PC-9 (cell line): ENCODE measurements at regions not wholly inside any gene's neighbourhood (a gene's known extent, or its start where the extent isn't known, plus 50 kb on each side); places are given as distances from the start of the nearest gene placed in this dataset.

Experiments
- BruUV-seq: library from RNA; stranded (reverse); fragments of 400-500 nt; replicated peaks from 2 replicates; lab custom pipeline; 2021; lab: Mats Ljungman, UMichigan
- CTCF ChIA-PET: fragments of 300-600 bp; sonication (Branson Sonifier 250); formaldehyde crosslinking; loops from one replicate; lab custom pipeline; 2022; ENCODE audit warnings: antibody characterized with exemption; lab: Charles Lee
- POLR2A ChIA-PET: fragments of 300-600 bp; sonication (Branson Sonifier 250); formaldehyde crosslinking; loops from one replicate; lab custom pipeline; 2022; ENCODE audit warnings: antibody characterized with exemption; ENCODE audit not compliant: unreplicated experiment; lab: Charles Lee
- DNase-seq, 2 experiments: peaks; one replicate each; pipeline versions ENCODE4 v3.0.0 to v3.0.0-alpha.2; 2015 to 2022; ENCODE audit warnings: mixed read lengths in 1 of 2
- H2AFZ ChIP-seq: fragments of 200-600 bp; sonication (generic); 2 replicates; pipeline ENCODE4 v1.8.1; 2017; ENCODE audit warnings: antibody characterized with exemption
- H3F3A ChIP-seq: fragments of 200-600 bp; sonication (generic); 2 replicates; pipeline ENCODE4 v1.8.1; 2017; ENCODE audit warnings: antibody characterized with exemption, mild to moderate bottlenecking, low read depth; ENCODE audit not compliant: insufficient read depth
- H3K27ac ChIP-seq: fragments of 200-600 bp; sonication (generic); 2 replicates; pipeline ENCODE4 v1.6.1; 2016; ENCODE audit warnings: mixed run types
- H3K27me3 ChIP-seq: fragments of 200-600 bp; sonication (generic); 2 replicates; pipeline ENCODE4 v1.6.1; 2016; ENCODE audit warnings: low read depth, mixed run types; ENCODE audit not compliant: insufficient read depth
- H3K36me3 ChIP-seq: fragments of 200-600 bp; sonication (generic); 2 replicates; pipeline ENCODE4 v1.6.1; 2016; ENCODE audit warnings: low read depth, mixed run types
- H3K4me1 ChIP-seq: fragments of 200-600 bp; sonication (generic); replicated peaks from 2 replicates; pipeline ENCODE4 v1.6.1; 2016; ENCODE audit warnings: mixed run types; ENCODE audit not compliant: insufficient read depth
- H3K4me2 ChIP-seq: fragments of 200-600 bp; sonication (generic); 2 replicates; pipeline ENCODE4 v1.6.1; 2017; ENCODE audit warnings: mixed run types
- H3K4me3 ChIP-seq: fragments of 200-600 bp; sonication (generic); 2 replicates; pipeline ENCODE4 v1.6.1; 2016; ENCODE audit warnings: mixed run types
- H3K79me2 ChIP-seq: fragments of 200-600 bp; sonication (generic); 2 replicates; pipeline ENCODE4 v1.6.1; 2017; ENCODE audit warnings: low read depth, mixed run types
- H3K9me2 ChIP-seq: fragments of 200-600 bp; sonication (generic); 2 replicates; pipeline ENCODE4 v1.8.1; 2017; ENCODE audit warnings: mild to moderate bottlenecking; ENCODE audit not compliant: insufficient read depth
- H3K9me3 ChIP-seq: fragments of 200-600 bp; sonication (generic); 2 replicates; pipeline ENCODE4 v1.8.1; 2016; ENCODE audit warnings: low read depth; ENCODE audit not compliant: insufficient read depth
- H4K20me1 ChIP-seq: fragments of 200-600 bp; sonication (generic); 2 replicates; pipeline ENCODE4 v1.8.1; 2017; ENCODE audit not compliant: insufficient read depth
- CTCF ChIP-seq: fragments of 200-600 bp; sonication (generic); conservative IDR thresholded peaks from 2 replicates; pipeline ENCODE4 v1.6.1; 2017; ENCODE audit warnings: mixed run types, antibody characterized with exemption, mild to moderate bottlenecking, moderate library complexity
- EZH2 ChIP-seq: fragments of 200-600 bp; sonication (generic); IDR thresholded peaks from 2 replicates; pipeline ENCODE4 v1.8.0; 2017; ENCODE audit warnings: antibody characterized with exemption, low read depth
- intact Hi-C: fragments of 100-400 bp; cut with micrococcal nuclease; formaldehyde crosslinking; loops from one replicate; pipeline ENCODE4 v1.10.0; 2022; ENCODE audit not compliant: unreplicated experiment

GRCh38 chr4:38213083-38213805 lies 253.0 kb downstream of the PTTG2 start:
- Histone ChIP-seq H3K4me2 (no peak overlapping the region), H3K79me2 (no peaks in the 10 kb centered on the region), H4K20me1 (no peaks in the 10 kb centered on the region), H3K4me3 (no peak overlapping the region), H3K27ac (no peak overlapping the region), H3K9me2 (no peaks in the 10 kb centered on the region), H3K27me3 (no peaks in the 10 kb centered on the region), H2AFZ (no peak overlapping the region), H3K36me3 (no peaks in the 10 kb centered on the region), H3K4me1 (no peaks in the 10 kb centered on the region), H3K9me3 (no peaks in the 10 kb centered on the region), H3F3A (no peaks in the 10 kb centered on the region)
- no peak for DNase-seq
- BruUV-seq, result no TSS peak
- intact Hi-C loops, result no loop called here
- TF ChIP-seq CTCF (no peak), EZH2 (no peak)
- ChIA-PET POLR2A (no interaction called here), CTCF (interaction anchor here (0.7 kb wide), 1 partner anchor 164 kb away, joined by 3 read pairs; no protein-coding TSS in a partner anchor)

- TF ChIP-seq EZH2, result no peak
These were observed 262.7 kb downstream of the PTTG2 start for GRCh38 chr4:38222892-38223291.

GRCh38 chr4:38223306-38223705 lies 263.1 kb downstream of the PTTG2 start:
- Histone ChIP-seq H3K9me2 (no peaks in the 10 kb centered on the region), H2AFZ (no peak overlapping the region), H3F3A (peaks cover 11% of the 10 kb centered on the region), H3K36me3 (no peaks in the 10 kb centered on the region), H3K27me3 (no peaks in the 10 kb centered on the region), H4K20me1 (no peaks in the 10 kb centered on the region), H3K9me3 (no peaks in the 10 kb centered on the region), H3K4me3 (no peak overlapping the region), H3K4me2 (peak overlapping the region; percentile 13; the same call in 1 of the 2 replicates), H3K79me2 (no peaks in the 10 kb centered on the region), H3K27ac (no peak overlapping the region), H3K4me1 (peaks cover 17% of the 10 kb centered on the region)
- TF ChIP-seq EZH2 (no peak), CTCF (no peak)
- BruUV-seq, result no TSS peak
- intact Hi-C loops, result no loop called here
- CTCF ChIA-PET, result no interaction called here
- POLR2A ChIA-PET, result no interaction called here
- peak in 1 of 2 experiments; percentile 54 for DNase-seq

More at GRCh38 chr4:38222892-38223291, 262.7 kb downstream of the PTTG2 start:
- intact Hi-C loops, result no loop called here
- ChIA-PET POLR2A (no interaction called here), CTCF (no interaction called here)
- Histone ChIP-seq H3K27me3 (no peaks in the 10 kb centered on the region), H3K4me3 (no peak overlapping the region), H3K79me2 (no peaks in the 10 kb centered on the region), H3K9me3 (no peaks in the 10 kb centered on the region), H4K20me1 (no peaks in the 10 kb centered on the region), H3K36me3 (no peaks in the 10 kb centered on the region), H3K4me2 (peak overlapping the region; percentile 13; the same call in 1 of the 2 replicates), H3K27ac (no peak overlapping the region), H3K9me2 (no peaks in the 10 kb centered on the region), H2AFZ (no peak overlapping the region), H3F3A (peaks cover 11% of the 10 kb centered on the region), H3K4me1 (peaks cover 17% of the 10 kb centered on the region)
- no TSS peak for BruUV-seq
- DNase-seq, result no peak
